ENCODE measurements at regions not wholly inside any gene's neighbourhood (a gene's known extent, or its start where the extent isn't known, plus 50 kb on each side); places are given as distances from the start of the nearest gene placed in this dataset.

DNA sequence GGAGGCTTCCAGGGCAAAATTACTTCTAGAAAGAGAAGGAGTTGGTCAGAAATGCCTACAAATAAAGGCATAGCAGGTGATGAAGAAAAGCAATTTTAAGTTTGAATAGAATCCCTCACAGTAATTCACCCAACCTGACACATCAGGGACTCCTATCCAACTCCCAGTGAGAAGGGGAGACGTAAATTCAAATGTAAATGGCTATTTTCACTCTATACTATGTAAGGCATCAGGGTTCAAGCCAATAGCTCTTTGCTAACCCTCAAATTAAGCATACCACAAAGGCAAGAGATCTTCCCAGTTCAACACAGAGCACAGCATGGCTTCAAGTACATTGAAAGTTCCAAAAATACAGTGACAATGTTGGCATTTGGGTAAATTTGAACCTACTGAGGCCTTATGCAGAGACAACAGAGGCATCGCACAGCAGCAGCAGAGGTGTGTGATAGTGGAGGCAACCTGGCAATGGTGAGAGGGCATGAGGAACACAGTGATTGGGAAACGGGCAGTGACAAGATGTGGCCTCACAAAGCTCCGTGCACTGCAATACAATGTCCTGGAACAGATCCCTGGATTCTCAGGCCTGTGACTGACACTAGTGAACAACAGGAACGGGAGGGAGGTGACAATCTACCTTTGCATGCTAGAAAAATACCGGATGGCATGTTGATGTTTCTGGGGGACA lies 95.7 kb downstream of the VSTM2A start:
- H3K4me1 ChIP-seq, result no peaks in the 10 kb centered on the region
- no peaks in the 10 kb centered on the region for H3K36me3 ChIP-seq
- intact Hi-C loops (cut with DNase I; ENCODE audit: low total_unique reads), result no loop called here
- no peaks in the 10 kb centered on the region for H3K27me3 ChIP-seq
- no peak for DNase-seq (ENCODE audit: low spot score in 2 of 2)
- H3K4me3 ChIP-seq, result no peak overlapping the region
- no peak for TF ChIP-seq POLR2AphosphoS5 (IDR thresholded peaks at IDR 0.05)
- TF ChIP-seq, protein P1, sequence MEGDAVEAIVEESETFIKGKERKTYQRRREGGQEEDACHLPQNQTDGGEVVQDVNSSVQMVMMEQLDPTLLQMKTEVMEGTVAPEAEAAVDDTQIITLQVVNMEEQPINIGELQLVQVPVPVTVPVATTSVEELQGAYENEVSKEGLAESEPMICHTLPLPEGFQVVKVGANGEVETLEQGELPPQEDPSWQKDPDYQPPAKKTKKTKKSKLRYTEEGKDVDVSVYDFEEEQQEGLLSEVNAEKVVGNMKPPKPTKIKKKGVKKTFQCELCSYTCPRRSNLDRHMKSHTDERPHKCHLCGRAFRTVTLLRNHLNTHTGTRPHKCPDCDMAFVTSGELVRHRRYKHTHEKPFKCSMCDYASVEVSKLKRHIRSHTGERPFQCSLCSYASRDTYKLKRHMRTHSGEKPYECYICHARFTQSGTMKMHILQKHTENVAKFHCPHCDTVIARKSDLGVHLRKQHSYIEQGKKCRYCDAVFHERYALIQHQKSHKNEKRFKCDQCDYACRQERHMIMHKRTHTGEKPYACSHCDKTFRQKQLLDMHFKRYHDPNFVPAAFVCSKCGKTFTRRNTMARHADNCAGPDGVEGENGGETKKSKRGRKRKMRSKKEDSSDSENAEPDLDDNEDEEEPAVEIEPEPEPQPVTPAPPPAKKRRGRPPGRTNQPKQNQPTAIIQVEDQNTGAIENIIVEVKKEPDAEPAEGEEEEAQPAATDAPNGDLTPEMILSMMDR (IDR thresholded peaks at IDR 0.05), result no peak
- no peak for TF ChIP-seq POLR2A (IDR thresholded peaks at IDR 0.05)
- H3K27ac ChIP-seq, result no peak overlapping the region
- no peaks in the 10 kb centered on the region for H3K9me3 ChIP-seq

DNA sequence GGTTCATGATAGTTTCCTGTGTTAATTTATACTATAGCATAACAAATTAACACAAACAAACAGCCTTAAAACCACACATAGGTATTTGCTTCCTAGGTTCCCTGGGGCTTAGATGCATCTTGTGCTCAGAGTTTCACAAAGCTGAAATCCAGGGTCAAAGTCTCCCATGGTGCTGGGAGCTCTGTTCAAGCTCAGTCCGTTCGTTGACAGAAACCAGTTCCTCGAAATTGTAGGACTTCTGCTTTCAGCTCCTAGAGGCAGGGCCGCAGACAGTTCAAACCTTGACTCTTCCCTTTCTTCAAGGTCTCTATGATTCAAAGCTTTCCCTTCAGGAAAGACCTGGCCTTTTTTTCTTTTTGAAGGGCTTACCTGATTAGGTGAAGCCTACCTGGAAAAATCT lies 90.5 kb downstream of the VSTM2A start:
- intact Hi-C loops (cut with DNase I; ENCODE audit: low total_unique reads), result no loop called here
- Histone ChIP-seq H3K36me3 (no peaks in the 10 kb centered on the region), H3K9me3 (peaks cover 0 to 5% of the 10 kb centered on the region in 2 donors), H3K27me3 (no peaks in the 10 kb centered on the region), H3K4me3 (no peak overlapping the region), H3K27ac (no peak overlapping the region), H3K4me1 (no peaks in the 10 kb centered on the region)
- no peak for DNase-seq (ENCODE audit: low spot score in 2 of 2)
- TF ChIP-seq, protein P1 (IDR thresholded peaks at IDR 0.05), result no peak
- TF ChIP-seq POLR2A (IDR thresholded peaks at IDR 0.05) (no peak), POLR2AphosphoS5 (IDR thresholded peaks at IDR 0.05) (no peak)

DNA sequence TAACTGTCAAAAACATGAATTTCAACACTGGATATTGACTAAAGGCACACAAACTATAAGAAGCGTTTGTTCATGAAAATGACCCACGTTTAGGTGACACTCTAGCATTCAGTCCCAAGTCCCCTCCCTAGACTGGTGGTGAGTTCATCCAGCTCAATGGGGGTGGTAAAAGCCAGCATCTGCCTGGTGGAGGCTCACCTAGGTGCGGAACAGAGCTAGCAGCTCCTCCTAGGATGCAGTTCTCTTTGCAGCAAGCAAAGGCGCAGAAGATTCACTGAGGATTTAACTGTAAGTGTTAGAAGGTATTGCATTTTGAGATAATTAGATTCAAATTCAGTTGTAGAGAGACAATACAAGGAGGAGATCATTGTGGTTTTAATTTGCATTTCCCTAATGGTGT lies 87.6 kb downstream of the VSTM2A start:
- intact Hi-C loops (cut with DNase I; ENCODE audit: low total_unique reads), result no loop called here
- Histone ChIP-seq H3K27ac (no peak overlapping the region), H3K4me3 (no peak overlapping the region), H3K27me3 (no peaks in the 10 kb centered on the region), H3K4me1 (no peaks in the 10 kb centered on the region), H3K9me3 (peaks cover 0 to 5% of the 10 kb centered on the region in 2 donors), H3K36me3 (no peaks in the 10 kb centered on the region)
- TF ChIP-seq POLR2A (IDR thresholded peaks at IDR 0.05) (no peak), POLR2AphosphoS5 (IDR thresholded peaks at IDR 0.05) (no peak)
- TF ChIP-seq, protein P1 (IDR thresholded peaks at IDR 0.05), result no peak
- no peak for DNase-seq (ENCODE audit: low spot score in 2 of 2)

GRCh38 chr7:54622696-54623309 lies 80.6 kb downstream of the VSTM2A start:
- Histone ChIP-seq H3K4me1 (no peaks in the 10 kb centered on the region), H3K4me3 (no peak overlapping the region), H3K27me3 (no peaks in the 10 kb centered on the region), H3K9me3 (peaks cover 0 to 12% of the 10 kb centered on the region in 2 donors), H3K36me3 (no peaks in the 10 kb centered on the region), H3K27ac (no peak overlapping the region)
- DNase-seq (ENCODE audit: low spot score in 2 of 2), result no peak
- TF ChIP-seq POLR2AphosphoS5 (IDR thresholded peaks at IDR 0.05) (no peak), POLR2A (IDR thresholded peaks at IDR 0.05) (no peak)
- TF ChIP-seq, protein P1 (IDR thresholded peaks at IDR 0.05), result no peak
- intact Hi-C loops (cut with DNase I; ENCODE audit: low total_unique reads), result no loop called here

Measured in breast epithelium (tissue), 4 donors.